ENCODE measurements at regions not wholly inside any gene's neighbourhood (a gene's known extent, or its start where the extent isn't known, plus 50 kb on each side); places are given as distances from the start of the nearest gene placed in this dataset.

DNA sequence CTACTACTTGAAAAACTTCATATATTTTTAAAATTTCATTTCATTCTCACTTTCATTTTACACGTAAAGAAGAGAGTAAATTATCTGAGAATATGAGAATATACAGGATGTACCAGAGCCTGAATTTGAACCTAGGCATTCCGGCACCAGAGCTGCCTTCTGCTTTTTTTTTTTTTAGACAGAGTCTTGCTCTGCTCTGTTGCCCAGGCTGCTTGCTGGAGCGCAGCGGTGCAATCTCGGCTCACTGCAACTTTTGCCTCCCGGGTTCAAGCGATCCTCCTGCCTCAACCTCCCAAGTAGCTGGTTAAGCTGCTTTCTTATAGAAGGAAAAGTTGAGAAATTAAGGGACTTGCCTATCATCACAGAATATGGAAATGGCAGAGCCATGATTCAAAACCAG lies 540.1 kb downstream of the EBF1 start:
- TF ChIP-seq CTCF (IDR thresholded peaks at IDR 0.05) (no peak), POLR2A (IDR thresholded peaks at IDR 0.05) (no peak)
